ENCODE measurements at regions not wholly inside any gene's neighbourhood (a gene's known extent, or its start where the extent isn't known, plus 50 kb on each side); places are given as distances from the start of the nearest gene placed in this dataset.

GRCh38 chr13:34611671-34612070 is 330.4 kb upstream of the NBEA start:
- intact Hi-C loops (cut with micrococcal nuclease): no loop called here
- Histone ChIP-seq H3K4ac (ENCODE audit: low read depth, low read length) (no peak overlapping the region), H3K27me3 (ENCODE audit: control insufficient read depth, insufficient read depth, low read length) (no peaks in the 10 kb centered on the region), H4K91ac (ENCODE audit: insufficient read depth, low read depth, low read length) (no peak overlapping the region), H3K23ac (ENCODE audit: low read depth, low read length) (no peak overlapping the region), H3K9me1 (ENCODE audit: insufficient read depth, low read length) (no peaks in the 10 kb centered on the region), H3K4me3 (ENCODE audit: insufficient read depth, low read depth, low read length) (no peak overlapping the region), H3K79me1 (ENCODE audit: low read depth in 1 of 2, low read length in 2 of 2) (no peaks in the 10 kb centered on the region), H3K14ac (replicated peaks; ENCODE audit: low read depth, low read length) (no peak overlapping the region), H2AK5ac (ENCODE audit: low read depth, low read length) (no peak overlapping the region), H4K20me1 (ENCODE audit: insufficient read depth, low read length) (no peaks in the 10 kb centered on the region), H3K9ac (ENCODE audit: low read depth, low read length) (no peak overlapping the region), H2BK5ac (ENCODE audit: low read depth, low read length, poor library complexity, severe bottlenecking) (no peak overlapping the region), H3K36me3 (ENCODE audit: control insufficient read depth, insufficient read depth, low read length) (no peaks in the 10 kb centered on the region), H3K56ac (ENCODE audit: extremely low read depth, insufficient read depth, low read length) (no peak overlapping the region), H3K27ac (ENCODE audit: insufficient read depth, low read length) (no peak overlapping the region), H2BK120ac (ENCODE audit: low read depth, low read length) (no peak overlapping the region), H2BK20ac (ENCODE audit: low read depth, low read length) (no peak overlapping the region), H3K18ac (ENCODE audit: low read depth, low read length) (no peak overlapping the region), H4K5ac (ENCODE audit: low read depth, low read length) (no peak overlapping the region), H2AFZ (replicated peaks; ENCODE audit: low read length, poor library complexity) (no peak overlapping the region), H3K9me3 (ENCODE audit: control insufficient read depth, insufficient read depth, low read length) (0 out of 2 replicates have a peak, but pooled peaks cover 2% of the 10 kb centered on the region), H2AK9ac (replicated peaks; ENCODE audit: low read depth, low read length, poor library complexity) (no peak overlapping the region), H2BK15ac (ENCODE audit: low read depth, low read length) (no peak overlapping the region), H3K4me1 (ENCODE audit: control insufficient read depth, insufficient read depth, low read length) (no peaks in the 10 kb centered on the region), H3K4me2 (ENCODE audit: low read depth, low read length) (no peak overlapping the region), H4K8ac (ENCODE audit: low read depth in 2 of 2, low read length in 2 of 2) (no peak overlapping the region)
- CTCF ChIA-PET: interaction anchor here (0.7 kb wide), 1 partner anchor 394 kb away, joined by 3 read pairs; no protein-coding TSS in a partner anchor
- BruUV-seq (replicated peaks): no TSS peak
- POLR2A ChIA-PET (ENCODE audit: unreplicated experiment): no interaction called here
- TF ChIP-seq MAFK (IDR thresholded peaks at IDR 0.05; ENCODE audit: low read depth, low read length) (no peak), CTCF (conservative IDR thresholded peaks at IDR 0.05; ENCODE audit: low read depth, low read length) (no peak), RCOR1 (IDR thresholded peaks at IDR 0.05; ENCODE audit: insufficient replicate concordance, low read length) (no peak)
- DNase-seq (no peak), ATAC-seq (ENCODE audit: low read depth) (no peak)
- WGBS, 2 experiments (ENCODE audit: extremely low coverage in 2 of 2, insufficient read length in 1 of 2): no CpG with 5 or more reads among the region's 1 CpG
- in situ Hi-C loops (cut with MboI; ENCODE audit: low sequenced_read_pairs): no loop called here
- dilution Hi-C loops (cut with HindIII; ENCODE audit: low sequenced_read_pairs, unreplicated experiment): no loop called here

All from IMR-90 (cell line).